ENCODE measurements at regions not wholly inside any gene's neighbourhood (a gene's known extent, or its start where the extent isn't known, plus 50 kb on each side); places are given as distances from the start of the nearest gene placed in this dataset.

DNA sequence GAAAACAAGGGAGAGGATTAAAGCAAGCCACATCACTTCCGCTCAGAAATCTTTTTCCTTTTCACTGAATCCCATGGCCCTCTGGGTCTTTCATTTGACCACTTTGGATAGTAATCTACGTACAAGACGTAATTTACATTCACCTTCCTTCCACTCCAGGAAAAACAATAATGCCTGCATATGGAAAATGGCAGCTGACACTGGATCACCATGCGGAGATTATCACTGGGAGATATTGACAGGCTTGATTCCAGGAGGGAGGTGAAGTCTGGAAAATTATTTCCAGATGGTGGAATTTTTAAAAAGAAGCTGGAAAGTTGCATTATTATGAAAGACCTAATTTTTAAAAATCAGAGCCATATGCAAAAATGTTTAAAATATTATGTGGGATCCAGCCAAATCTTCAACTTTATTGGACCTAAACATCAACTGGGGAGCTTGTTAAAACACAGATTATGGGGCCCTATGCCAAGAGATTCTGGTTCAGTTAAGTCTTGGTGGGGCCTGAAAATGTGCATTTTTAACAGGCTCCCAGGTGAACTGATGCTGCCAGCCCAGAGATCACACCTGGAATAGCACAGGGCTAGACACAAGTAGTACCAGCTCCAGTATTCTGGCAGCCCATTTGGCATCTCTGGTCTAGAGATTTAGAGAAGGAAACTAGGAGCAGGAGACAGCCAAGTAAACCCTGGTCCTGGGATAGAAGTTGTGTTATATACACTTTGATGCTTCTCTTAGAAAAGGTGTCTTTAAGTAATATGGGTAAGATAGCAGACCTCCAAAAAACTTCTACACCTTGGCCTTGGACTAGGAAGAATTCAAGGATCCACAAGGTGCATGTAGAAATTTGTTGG, 290.3 kb upstream of the LDB2 start:
- TF ChIP-seq CTCF (IDR thresholded peaks at IDR 0.05; ENCODE audit: control insufficient read depth, insufficient read depth, low read depth, low read length, missing control alignments) = no peak
- DNase-seq (ENCODE audit: low read depth) = no peak
- no peak overlapping the region for H3K4me3 ChIP-seq (ENCODE audit: control insufficient read depth, low read depth, low read length)

DNA sequence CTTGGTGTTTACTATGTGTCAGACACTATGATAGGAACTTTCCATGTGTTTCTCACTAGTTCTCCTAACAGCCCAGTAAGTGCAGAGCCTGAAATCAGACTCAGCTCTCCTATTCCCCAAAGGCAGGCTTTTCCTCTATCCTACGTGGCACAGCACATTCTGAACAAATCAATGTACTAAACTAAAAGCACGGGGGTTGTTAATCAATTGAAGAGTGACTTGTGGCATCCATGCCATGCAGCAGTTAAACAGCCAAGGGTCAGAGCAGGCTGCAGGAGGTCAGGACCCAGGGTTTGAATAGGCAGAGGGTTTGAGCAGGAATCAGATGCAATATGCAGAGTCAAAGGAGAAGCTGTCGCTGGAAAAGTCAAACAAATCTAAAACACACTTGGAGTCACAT, 289.7 kb upstream of the LDB2 start:
- no peak for TF ChIP-seq CTCF (IDR thresholded peaks at IDR 0.05; ENCODE audit: control insufficient read depth, insufficient read depth, low read depth, low read length, missing control alignments)
- no peak for DNase-seq (ENCODE audit: low read depth)
- no peak overlapping the region for H3K4me3 ChIP-seq (ENCODE audit: control insufficient read depth, low read depth, low read length)

DNA sequence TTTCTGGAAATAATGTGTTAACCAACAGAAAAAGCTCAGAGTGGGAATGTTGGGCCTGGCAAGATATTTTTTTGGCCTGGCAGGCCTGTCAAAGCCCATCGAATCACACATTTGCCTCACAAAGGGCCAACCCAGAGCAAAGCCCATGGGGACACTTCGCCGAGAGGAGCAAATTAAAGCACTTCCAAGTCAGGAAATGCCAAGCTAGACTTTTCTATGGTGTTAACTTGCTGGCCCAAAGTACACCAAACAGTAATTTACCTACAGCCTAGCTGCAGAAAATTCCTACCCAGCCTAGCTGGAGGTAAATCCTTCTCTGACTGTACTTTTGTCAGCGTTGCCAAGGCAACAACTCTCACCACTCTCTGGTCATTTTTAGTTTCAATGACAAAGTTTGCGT, 288.6 kb upstream of the LDB2 start:
- no peak overlapping the region for H3K4me3 ChIP-seq (ENCODE audit: control insufficient read depth, low read depth, low read length)
- TF ChIP-seq CTCF (IDR thresholded peaks at IDR 0.05; ENCODE audit: control insufficient read depth, insufficient read depth, low read depth, low read length, missing control alignments) = no peak
- no peak for DNase-seq (ENCODE audit: low read depth)

DNA sequence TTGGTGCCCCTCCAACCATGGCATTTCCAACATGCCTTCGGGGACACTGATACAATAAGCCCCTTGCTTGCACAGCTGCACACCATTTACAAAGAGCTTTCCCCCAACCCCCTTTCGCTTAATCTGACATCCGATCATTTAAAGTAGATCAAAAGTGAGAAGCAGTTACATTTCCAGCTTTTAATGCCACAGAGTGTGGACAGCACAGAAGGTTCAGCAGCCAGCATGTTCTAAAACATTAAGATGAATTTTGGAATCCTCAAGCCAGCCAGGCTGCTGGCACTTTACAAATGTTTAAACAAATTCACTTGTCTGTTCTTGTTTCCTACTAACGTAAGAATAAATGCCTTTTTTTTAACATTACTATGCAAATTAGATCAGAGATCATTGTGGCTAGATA, 284.4 kb upstream of the LDB2 start:
- TF ChIP-seq CTCF (IDR thresholded peaks at IDR 0.05; ENCODE audit: control insufficient read depth, insufficient read depth, low read depth, low read length, missing control alignments) = no peak
- no peak for DNase-seq (ENCODE audit: low read depth)
- no peak overlapping the region for H3K4me3 ChIP-seq (ENCODE audit: control insufficient read depth, low read depth, low read length)

DNA sequence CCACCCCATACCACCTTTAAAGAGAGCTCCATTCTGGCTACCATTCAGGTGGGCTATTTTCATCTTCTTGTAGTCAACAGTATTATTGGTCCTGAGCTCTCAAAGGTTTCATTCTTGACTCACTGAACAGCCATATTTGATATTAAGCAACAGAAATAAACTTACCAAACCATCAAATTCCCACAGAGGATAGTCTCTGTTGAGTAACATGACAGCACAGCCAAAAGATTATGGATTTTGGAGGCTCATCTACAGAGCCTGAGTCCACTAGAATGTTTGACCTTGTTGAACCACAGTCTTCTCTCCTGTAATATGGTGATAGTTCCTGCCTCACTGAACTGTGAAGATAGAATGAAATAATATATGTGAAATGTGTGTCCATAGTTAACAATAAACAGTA, 276.3 kb upstream of the LDB2 start:
- H3K4me3 ChIP-seq (ENCODE audit: control insufficient read depth, low read depth, low read length) = no peak overlapping the region
- no peak for DNase-seq (ENCODE audit: low read depth)
- TF ChIP-seq CTCF (IDR thresholded peaks at IDR 0.05; ENCODE audit: control insufficient read depth, insufficient read depth, low read depth, low read length, missing control alignments) = no peak

GRCh38 chr4:17173300-17173699, 274.9 kb upstream of the LDB2 start:
- TF ChIP-seq CTCF (IDR thresholded peaks at IDR 0.05; ENCODE audit: control insufficient read depth, insufficient read depth, low read depth, low read length, missing control alignments) = no peak
- H3K4me3 ChIP-seq (ENCODE audit: control insufficient read depth, low read depth, low read length) = no peak overlapping the region
- DNase-seq (ENCODE audit: low read depth) = no peak

Data from AG09309 (cell line).